Left kidney (tissue), 1 donor: ENCODE measurements at regions not wholly inside any gene's neighbourhood (a gene's known extent, or its start where the extent isn't known, plus 50 kb on each side); places are given as distances from the start of the nearest gene placed in this dataset.

Experiments used
- DNase-seq: peaks from one replicate; pipeline ENCODE4 v3.0.0-alpha.2; 2013

DNA sequence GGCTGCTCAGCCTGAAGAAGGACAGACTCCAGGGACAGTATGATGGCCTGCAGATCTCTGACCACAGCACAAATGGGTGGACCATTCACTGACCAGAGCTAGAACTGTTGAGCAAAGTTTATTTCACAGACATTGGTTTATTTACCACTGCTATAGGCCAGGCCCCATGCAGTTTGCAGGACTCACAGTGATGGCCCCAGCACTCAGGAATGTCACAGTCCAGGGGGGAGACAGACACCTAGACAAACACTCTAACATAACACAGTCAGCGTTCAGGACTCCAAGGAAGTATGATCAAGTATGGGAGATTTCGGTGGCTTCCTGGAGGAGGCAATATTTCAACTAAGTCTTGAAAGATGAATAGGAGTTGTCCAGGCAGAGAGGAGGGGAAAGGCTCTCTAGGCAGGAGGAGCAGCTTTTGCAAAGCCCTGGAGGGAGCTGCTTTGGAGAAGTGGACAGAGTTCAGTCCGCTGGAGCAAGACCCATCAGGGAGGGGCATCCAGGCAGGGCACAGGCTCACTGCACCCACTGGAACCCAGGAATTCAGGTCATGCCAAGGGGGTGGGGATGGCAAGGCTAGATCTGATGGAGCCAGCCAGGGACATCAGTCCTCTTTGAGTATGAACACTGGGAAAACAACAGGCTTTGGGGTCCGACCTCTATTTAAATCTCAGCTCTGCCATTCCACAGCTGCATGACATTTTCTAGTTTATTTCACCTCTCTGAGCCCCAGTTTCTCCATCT is 454.3 kb downstream of the MATN1 start:
- DNase-seq, result no peak

DNA sequence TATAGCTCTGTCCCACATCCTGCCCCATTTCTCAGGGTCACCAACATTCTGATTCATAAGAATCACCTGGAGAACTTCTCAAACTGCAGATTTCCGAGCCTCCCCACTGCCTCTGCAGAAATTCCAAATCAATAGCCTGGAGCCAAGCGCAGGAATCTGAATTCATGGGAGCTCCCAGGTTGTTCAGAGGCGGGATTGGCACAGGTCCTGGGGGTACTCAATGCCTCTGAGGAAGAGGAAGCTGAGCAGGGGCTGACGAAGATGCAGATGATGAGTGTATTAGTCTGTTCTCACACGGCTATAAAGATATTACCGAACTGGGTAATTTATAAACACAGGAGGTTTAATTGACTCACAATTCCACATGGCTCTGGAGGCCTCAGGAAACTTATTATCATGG is 455.5 kb downstream of the MATN1 start:
- no peak for DNase-seq

DNA sequence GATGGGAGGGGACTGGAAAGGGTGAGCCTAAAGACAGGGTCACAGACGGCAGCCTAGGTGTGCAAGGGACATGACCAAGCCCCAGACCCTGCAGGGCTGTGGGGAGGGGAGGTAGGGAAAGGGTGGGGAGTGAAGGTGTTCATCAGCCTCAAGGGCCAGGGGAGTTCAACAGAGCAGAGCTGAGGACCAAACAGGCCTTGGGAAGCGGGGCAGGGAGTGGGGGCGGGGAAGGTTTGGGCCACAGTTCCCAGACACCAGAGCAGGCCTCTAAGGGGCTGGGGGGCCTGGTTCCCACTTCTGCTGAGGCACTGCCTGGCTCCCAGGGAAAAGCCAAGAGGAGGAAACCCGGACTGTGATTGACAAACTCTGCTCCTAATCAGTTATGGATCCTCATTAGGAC is 456.3 kb downstream of the MATN1 start:
- no peak for DNase-seq

DNA sequence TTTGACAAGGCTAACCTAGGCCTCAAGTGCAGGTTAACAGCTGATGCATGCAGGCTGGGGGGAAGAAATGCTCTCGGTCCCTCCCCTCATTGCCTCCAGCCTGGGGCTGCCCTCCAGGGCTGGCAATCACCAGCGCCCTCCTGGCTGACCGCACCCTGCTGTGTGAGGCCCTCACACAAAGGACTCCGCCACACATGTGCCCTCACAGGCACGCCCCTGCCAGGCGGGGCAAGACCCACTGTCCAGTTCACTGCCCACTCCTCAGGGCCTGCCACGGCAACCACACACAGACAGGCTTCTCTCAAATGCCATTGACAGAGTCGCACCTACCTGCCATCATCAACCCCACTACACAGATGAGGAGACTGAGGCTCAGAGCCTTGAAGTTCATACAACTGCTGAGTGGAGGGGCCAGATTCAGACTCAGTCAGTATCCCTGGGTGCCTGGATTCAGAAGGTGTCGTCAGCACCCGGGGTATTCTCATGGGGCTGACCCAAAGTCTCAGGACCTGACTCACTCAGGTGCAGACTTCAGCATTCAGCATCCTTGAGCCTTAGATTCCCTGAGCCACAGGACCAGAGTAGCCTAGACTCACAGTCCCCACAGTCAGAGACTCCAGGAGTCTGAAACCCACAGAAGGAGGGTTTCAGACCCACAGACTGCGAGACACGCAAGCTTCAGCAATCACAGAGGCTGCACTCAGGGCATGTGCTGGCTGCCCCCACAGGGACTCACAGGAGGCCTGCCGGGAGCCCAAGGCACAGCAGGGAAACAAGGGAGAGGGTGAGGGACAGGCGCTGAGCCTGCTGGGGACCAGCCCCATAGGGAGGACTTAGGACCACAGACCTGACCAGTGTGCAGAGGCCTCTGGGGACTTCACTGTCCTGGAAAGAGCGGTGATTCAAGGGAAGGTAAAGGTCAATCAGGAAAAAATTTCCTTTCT is 458.0 kb downstream of the MATN1 start:
- no peak for DNase-seq

GRCh38 chr1:30264672-30265025 is 458.7 kb downstream of the MATN1 start:
- no peak for DNase-seq

DNA sequence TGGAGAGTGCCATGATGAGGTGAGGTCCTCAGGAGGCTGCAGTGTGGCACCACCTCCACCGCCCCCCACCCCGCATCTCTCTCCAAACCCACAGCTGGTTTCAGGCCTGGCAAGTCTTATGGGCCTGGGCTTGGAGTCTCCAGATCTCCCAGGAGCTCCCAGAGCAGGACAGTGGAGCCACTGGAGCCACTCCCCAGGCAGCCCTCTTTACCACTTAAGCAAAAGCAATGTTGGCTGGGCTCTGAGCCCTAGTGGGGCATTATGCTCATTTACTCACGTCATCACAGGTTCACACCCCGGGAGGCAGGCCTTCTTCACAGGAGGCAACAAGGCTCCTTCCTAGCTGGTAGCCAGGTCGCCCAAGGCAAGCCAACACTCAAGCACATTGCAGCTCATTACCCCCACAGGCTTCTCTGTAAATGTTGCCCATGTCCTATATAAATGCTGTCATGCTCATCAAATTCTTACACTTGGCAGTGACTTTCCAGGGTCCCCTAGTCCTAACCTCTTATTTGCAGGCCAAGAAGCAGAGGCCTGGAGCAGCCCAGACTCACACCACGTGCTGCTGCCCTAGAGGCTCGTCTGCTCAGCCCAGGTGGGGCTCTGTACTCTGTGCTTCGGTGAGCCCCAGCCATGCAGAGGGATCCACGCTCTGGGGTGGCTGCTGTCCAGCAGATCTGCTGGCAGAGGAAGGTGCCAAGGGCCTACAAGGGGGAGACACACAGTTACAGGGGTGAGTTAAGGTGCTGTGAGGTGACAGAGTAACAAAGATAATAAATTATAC is 459.3 kb downstream of the MATN1 start:
- DNase-seq, result no peak

GRCh38 chr1:30263405-30263804 is 460.0 kb downstream of the MATN1 start:
- DNase-seq, result no peak

DNA sequence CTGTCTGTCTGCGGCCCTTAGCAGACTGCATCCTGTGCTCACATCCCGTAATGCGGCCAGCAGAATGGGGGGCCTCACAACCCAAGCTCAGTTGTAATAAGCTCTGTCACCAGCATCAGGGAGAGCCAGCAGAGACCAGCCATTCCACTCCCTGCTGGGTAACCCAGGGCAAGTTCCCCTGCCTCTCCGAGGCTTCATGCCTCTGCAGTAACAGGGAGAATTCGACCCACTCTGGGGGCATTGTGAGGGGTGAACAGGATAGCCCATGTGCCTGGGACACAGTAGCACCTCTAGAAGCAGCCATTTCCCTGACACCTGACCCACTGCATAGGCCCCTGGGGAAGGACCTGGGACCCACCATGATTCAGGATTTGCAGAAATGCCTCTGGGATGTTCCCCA is 461.2 kb downstream of the MATN1 start:
- DNase-seq, result no peak

GRCh38 chr1:30260318-30260717 is 463.1 kb downstream of the MATN1 start:
- no peak for DNase-seq

DNA sequence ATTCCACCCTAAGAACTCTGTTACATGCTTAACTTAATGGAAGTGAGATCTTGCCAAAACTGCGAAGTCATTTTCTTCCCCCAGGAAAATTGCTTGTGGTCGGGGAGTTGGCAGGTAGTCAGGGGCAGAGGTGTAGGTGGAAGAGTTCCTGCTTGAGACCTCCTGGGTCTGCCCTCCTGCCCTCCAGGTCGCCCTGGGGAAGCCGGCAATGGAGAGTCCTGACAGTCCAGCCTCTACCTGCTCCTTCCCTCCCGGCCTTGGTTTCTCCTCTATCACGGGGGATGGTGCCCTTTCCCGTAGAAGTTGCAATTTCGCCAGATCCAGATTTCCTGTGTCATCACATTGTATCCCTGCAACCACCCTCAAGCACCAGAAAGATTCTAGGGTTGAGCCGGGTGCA is 463.8 kb downstream of the MATN1 start:
- no peak for DNase-seq

DNA sequence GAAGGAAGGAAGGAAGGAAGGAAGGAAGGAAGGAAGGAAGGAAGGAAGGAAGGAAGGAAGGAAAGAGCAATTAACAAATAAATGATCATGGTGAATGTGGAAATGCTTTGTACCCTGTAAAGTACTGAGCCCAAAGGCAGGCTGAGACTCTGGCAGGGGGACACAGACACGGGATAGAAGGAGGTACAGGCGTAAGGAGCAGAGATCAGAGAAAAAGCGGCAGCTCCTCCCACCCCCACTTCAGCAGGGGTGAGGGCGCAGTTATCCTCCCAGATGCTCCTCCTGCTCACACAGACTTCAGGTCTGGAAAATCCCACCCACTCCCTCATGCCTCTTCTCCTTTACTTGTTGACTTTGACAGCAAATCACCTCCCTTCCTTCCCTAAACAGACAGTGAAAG is 464.5 kb downstream of the MATN1 start:
- no peak for DNase-seq

DNA sequence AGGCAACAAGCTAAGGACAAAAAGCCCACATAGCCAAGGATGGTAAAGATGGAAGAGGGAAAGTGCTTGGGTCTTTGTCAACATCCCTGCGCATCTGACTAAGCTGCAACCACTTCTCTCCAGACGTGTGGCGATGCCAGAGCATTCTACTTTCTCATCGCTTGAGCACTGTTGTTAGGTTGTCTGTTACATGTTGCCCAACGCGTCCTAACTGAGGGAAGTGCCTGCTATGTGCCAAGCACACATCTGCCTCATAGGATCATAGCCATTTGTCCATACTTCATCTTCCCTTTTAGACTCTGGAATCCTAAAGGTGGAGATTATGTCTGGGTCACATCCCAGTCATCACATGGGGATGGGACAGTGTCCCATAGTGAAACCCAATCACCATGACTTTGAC is 464.9 kb downstream of the MATN1 start:
- DNase-seq, result no peak

- DNase-seq, result no peak
Observed at GRCh38 chr1:30257742-30258380, 465.5 kb downstream of the MATN1 start.

DNA sequence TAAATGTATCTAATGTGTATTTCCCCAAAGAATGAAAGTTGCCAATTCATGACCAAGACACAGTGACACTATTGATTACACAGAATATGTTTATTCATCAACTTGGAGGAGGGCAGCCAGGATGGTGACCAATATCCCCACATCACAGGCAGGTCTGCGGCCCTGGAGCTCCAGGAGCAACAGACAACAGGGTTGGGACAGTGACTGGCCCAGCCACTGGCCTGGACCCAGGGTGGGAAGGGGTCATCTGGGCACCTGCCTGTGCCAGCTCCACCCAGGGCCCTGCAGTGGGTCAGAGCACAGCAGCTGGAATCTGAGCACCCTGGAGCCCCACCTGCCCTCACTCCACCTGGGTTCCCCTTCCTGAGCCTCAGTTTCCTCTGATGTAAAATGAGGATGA is 466.1 kb downstream of the MATN1 start:
- DNase-seq, result no peak

DNA sequence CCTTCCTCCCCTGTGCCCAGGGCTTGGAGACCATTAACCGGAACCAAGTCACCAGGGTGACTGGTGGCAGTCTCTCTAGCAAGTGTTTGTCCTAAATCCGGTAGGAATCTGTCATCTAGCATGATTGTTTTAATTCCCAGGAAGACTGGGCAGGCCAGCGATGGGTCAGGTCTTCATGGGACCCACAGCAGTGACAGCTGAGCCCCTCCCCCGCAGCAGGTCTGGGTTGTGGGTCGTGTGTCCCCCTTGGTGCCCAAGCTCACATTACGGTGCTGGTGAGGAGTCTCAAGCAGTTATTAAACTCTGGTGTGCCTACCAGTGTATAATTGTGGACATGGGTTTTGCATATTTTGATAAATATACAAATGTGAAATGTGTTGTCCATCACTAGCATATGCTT is 466.5 kb downstream of the MATN1 start:
- no peak for DNase-seq

DNA sequence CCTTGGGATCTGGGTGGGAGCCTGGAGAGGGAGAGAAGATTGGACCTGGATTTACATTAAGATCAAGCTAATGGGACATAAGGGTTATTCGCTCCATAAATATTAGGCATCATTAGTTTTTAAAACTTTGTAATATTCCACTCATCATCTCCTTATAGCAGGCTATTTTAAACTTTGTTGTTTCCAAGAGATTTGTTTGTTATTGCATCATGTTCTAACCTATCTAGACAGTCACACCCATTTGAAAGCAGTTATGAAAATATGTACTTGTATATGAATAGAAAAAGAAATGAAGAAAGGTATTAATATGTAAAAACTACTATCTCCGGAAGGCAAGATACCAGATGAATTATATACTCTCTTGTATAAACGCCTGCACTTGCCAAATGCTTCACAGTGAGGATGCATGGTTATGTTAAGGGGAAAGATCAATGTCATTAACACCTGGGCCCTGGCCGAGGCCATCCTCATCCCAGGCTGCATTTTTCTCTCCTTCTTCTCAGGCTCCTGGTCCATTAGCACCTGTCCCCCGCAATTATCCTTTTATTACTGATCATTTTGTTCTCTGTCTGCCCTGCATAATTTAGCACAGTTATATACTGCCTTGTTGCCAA is 468.2 kb downstream of the MATN1 start:
- no peak for DNase-seq

- no peak for DNase-seq
Observed at GRCh38 chr1:30253807-30254440, 469.5 kb downstream of the MATN1 start.

- no peak for DNase-seq
Observed at GRCh38 chr1:30253361-30253760, 470.0 kb downstream of the MATN1 start.

DNA sequence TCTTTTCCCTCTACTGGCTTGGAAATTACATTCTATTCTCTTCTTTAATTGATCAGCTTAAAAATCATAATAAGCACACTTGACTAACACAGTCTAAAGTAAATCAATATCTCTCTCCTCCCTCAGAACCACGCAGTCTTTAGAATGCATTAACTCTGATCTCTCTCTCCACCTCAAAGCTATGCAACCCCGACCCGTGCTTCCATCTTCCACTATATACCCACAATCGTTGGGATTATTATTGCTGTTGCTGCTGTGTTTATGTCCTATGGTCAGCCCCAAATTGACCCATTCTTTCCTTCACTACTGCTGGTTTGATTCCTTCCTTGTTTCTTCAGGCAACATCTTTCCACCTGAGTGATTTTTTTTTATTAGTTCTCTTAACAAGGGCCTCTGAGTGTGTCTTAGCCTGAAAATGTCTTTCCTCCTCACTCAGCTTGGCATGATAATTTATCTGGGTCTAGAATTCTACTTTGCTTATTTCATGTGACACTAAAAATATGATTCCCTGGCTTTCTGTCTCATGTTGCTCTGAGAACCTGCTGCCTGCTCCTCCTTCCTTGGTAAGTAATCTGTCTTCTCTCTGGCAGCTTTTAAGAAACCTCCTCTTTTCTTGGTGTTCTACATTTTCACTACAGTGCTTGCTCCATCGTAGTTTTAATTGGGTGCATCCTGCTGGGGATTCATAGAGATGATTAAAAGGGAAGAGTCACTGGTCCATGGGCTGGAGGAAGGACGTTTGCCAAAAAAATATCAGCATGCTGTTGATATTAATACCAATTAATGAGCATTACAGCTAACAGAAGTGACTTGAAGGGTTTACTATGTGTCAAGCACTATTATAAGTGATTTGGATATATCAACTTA is 472.2 kb downstream of the MATN1 start:
- no peak for DNase-seq

- no peak for DNase-seq
Observed at GRCh38 chr1:30250338-30250983, 472.9 kb downstream of the MATN1 start.
